AG09319 (cell line): ENCODE measurements at regions not wholly inside any gene's neighbourhood (a gene's known extent, or its start where the extent isn't known, plus 50 kb on each side); places are given as distances from the start of the nearest gene placed in this dataset.

ENCODE experiments used
- DNase-seq: peaks from one replicate; pipeline ENCODE4 v3.0.0-alpha.2; 2010; ENCODE audit warnings: low read depth; ENCODE audit errors: extremely low read depth
- TF ChIP-seq, protein P1 (sequence below): IDR thresholded peaks from 2 replicates; pipeline ENCODE4 v1.5.1; 2011; ENCODE audit warnings: low read depth, mild to moderate bottlenecking, inconsistent platforms, low read length, moderate library complexity

DNA sequence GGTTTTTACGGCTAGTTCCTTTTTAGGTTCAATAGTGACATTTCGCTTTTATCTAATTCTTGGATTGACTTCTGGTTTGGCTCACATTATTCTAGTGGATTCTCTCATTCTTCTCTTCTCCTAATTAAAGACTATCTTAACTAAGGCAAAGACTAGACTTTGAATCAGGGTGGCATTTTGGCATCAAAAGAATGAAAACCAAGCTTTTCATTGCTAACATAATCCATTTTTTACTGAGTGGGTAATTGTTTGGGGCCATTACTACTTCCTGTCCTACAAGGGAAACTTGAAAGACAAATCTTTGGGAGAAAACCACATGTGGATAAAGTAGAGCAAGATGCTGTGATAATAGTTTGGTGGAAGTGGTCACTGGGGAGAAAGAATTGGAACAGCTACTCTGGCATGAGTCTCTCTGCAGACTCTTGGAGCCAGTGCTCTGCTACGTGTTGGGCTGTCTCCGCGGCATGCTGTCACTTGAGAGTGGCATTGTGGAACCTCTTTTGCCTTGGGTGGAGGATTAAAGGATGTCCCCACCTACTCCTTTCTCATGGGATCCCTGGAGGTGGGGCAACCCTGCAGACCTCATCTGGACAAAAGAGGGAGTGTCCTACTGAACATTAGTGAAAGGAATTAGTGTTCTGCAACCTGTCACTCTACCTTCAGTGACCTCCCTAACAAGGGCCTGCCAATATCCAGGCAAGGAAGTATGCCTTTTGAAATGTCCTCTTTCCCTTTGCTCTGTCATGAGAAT, 280.4 kb downstream of the PSAT1 start:
- TF ChIP-seq, protein P1, sequence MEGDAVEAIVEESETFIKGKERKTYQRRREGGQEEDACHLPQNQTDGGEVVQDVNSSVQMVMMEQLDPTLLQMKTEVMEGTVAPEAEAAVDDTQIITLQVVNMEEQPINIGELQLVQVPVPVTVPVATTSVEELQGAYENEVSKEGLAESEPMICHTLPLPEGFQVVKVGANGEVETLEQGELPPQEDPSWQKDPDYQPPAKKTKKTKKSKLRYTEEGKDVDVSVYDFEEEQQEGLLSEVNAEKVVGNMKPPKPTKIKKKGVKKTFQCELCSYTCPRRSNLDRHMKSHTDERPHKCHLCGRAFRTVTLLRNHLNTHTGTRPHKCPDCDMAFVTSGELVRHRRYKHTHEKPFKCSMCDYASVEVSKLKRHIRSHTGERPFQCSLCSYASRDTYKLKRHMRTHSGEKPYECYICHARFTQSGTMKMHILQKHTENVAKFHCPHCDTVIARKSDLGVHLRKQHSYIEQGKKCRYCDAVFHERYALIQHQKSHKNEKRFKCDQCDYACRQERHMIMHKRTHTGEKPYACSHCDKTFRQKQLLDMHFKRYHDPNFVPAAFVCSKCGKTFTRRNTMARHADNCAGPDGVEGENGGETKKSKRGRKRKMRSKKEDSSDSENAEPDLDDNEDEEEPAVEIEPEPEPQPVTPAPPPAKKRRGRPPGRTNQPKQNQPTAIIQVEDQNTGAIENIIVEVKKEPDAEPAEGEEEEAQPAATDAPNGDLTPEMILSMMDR = no peak
- no peak for DNase-seq

DNA sequence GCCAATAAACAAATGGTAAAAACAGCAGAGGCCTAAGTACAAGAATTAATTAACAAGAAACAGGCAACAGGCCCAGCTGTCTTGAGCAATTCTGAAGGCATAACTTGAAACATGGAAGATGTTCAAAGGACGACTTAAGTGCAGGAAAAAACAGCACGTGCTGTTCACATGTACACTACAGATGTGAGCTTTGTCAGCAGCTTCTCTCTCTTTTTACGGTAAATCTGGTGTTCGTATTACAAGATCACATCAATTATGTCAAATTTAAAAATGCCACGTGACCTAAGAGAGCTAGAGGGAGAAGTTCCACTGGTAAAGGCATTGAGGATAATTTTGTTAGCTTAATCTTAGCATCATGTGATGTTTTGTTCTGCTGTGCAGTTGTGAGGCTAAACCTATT, 281.1 kb downstream of the PSAT1 start:
- DNase-seq = peak; percentile 25
- TF ChIP-seq, protein P1 = no peak

DNA sequence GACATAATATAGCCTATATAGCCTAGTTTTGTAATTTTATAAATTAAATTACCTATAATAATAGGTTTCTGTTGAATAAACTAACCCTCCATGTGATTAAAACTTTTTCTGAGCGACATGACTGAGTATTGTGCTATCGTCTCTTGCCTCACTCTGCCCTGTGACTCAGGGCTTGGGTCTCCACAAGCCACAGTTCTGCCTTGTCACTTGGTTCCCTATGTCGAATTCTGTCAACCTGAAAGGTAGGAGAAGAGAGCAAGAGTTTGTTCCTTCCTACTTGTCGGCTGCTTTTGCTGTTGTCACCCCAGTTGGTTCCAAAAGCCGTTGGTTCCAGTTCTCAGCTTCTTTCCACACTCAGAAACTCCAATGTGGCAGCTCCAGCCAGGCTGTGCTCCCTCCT, 285.9 kb downstream of the PSAT1 start:
- TF ChIP-seq, protein P1 = no peak
- DNase-seq = no peak

DNA sequence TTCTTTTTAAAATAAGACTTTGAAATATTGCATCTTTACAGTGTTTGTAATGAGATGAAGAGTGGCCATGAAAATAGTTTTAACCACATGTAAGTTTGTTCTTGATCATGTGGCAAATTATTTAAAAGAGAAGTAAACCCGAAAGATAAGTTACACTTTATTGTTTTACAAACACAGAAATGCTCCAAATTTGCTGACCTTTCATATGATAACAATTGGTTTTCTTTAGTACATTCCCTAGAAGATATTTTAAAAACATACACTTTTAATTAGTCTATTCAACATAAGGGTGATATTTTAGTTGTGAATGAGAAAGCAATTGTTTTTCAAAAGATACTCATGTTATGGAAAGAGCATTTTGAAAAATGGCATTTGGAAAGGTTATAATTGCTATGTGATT, 287.7 kb downstream of the PSAT1 start:
- no peak for DNase-seq
- TF ChIP-seq, protein P1 = no peak

DNA sequence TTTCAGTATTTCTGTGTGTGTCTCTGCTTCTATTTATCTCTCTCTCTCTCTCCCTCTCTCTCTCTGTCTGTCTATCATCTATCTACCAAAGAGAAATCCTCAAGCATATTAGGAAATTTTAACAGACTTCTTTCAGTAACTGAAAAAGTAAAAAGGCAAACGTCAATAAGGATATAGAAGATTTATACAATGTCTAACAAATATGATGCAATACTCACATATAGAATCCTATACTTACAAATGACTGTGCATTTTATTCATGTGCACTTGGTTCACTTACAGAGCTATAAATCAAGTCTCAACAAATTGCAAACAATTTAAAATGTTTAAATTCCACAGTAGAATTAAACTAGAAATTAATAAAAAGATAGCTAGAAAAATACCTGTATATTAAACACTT, 289.0 kb downstream of the PSAT1 start:
- TF ChIP-seq, protein P1 = no peak
- no peak for DNase-seq

DNA sequence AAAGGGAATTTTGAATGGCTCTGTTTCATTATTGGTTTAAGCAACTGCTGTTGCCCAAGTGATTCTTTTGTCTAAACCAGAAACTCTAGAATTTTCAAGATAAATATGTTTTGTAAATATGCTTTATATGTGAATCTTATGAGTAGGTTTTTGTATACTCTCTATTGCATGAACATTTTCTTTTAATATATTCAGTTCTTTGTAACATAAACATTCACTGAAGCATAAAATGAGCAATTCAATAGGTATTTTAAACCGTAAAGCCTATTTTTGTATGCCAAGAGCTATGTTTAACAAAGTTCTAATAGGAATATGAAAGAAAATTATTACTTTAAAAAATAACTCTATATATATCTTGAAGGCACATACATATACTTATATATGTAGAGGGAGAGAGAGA, 293.1 kb downstream of the PSAT1 start:
- no peak for DNase-seq

DNA sequence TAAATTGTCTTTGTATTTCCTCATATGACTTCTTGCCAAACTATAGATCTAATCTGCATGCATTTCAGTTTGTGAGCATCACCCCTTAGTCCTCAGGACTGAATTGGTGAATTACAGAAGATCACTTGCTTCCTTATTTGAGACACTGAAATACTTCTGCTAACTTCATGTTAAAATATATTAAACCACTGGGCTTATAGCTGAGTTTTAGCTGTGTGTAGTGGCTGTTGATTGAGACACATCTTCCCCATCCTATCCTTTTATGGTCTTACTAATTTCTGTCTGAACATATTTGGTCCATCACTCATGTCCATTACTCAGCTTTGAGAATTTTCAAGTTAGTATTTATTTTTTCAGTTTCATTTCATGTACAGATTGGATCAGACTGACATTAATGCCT, 295.9 kb downstream of the PSAT1 start:
- no peak for DNase-seq
- TF ChIP-seq, protein P1 = no peak

More for the DNA sequence above, 293.1 kb downstream of the PSAT1 start:
- TF ChIP-seq, protein P1 = no peak
